SU-DHL-6 (cell line): ENCODE measurements at regions not wholly inside any gene's neighbourhood (a gene's known extent, or its start where the extent isn't known, plus 50 kb on each side); places are given as distances from the start of the nearest gene placed in this dataset.

ENCODE experiments used
- H2AFZ ChIP-seq: fragments of 200-600 bp; sonication (generic); 2 replicates; pipeline ENCODE4 v1.6.1; 2014; ENCODE audit warnings: low read depth, mild to moderate bottlenecking, moderate library complexity, mixed read lengths, antibody characterized with exemption, low read length; ENCODE audit not compliant: severe bottlenecking
- H3F3A ChIP-seq: fragments of 200-600 bp; shearing (Covaris generic); 2 replicates; pipeline ENCODE4 v1.6.0; 2016; ENCODE audit warnings: antibody characterized with exemption, mild to moderate bottlenecking; ENCODE audit not compliant: insufficient read depth
- H3K27ac ChIP-seq: fragments of 200-600 bp; sonication (generic); 2 replicates; pipeline ENCODE4 v1.5.1; 2016; ENCODE audit warnings: low read depth, mild to moderate bottlenecking, low read length, moderate library complexity, mixed read lengths
- H3K27me3 ChIP-seq: fragments of 200-600 bp; sonication (generic), shearing (Covaris generic); 2 replicates; pipeline ENCODE4 v1.6.0; 2014; ENCODE audit warnings: mild to moderate bottlenecking, low read length
- H3K36me3 ChIP-seq: fragments of 200-600 bp; sonication (generic); 2 replicates; pipeline ENCODE4 v1.6.1; 2014; ENCODE audit warnings: mild to moderate bottlenecking, low read length, mixed read lengths
- H3K4me2 ChIP-seq: fragments of 300-600, 200-600 bp; shearing (Covaris generic), sonication (generic); 2 replicates; pipeline ENCODE4 v1.6.0; 2014; ENCODE audit warnings: low read length, low read depth, mild to moderate bottlenecking; ENCODE audit not compliant: poor library complexity, severe bottlenecking
- H3K4me3 ChIP-seq: fragments of 200-600 bp; sonication (generic); 2 replicates; pipeline ENCODE4 v1.5.1; 2014; ENCODE audit warnings: antibody characterized with exemption, low read length, mild to moderate bottlenecking, mixed read lengths; ENCODE audit not compliant: insufficient read depth, poor library complexity, severe bottlenecking
- H3K79me2 ChIP-seq: fragments of 200-600 bp; sonication (generic); 2 replicates; pipeline ENCODE4 v1.6.1; 2014; ENCODE audit warnings: mild to moderate bottlenecking, low read length, moderate library complexity; ENCODE audit not compliant: insufficient read depth
- H3K9ac ChIP-seq: fragments of 200-600 bp; sonication (generic); 2 replicates; pipeline ENCODE4 v1.7.0; 2014; ENCODE audit warnings: mild to moderate bottlenecking, low read length
- H3K9me2 ChIP-seq: fragments of 200-600 bp; sonication (generic); replicated peaks from 2 replicates; pipeline ENCODE4 v1.6.1; 2014; ENCODE audit warnings: low read length; ENCODE audit not compliant: insufficient read depth
- H3K9me3 ChIP-seq: fragments of 200-600 bp; sonication (generic); 2 replicates; pipeline ENCODE4 v1.6.1; 2014; ENCODE audit warnings: low read length, mixed read lengths; ENCODE audit not compliant: insufficient read depth
- H4K20me1 ChIP-seq: fragments of 200-600 bp; sonication (generic); 2 replicates; pipeline ENCODE4 v1.6.1; 2014; ENCODE audit warnings: low read depth, mild to moderate bottlenecking, antibody characterized with exemption, low read length, moderate library complexity, mixed read lengths
- EZH2phosphoT487 ChIP-seq: fragments of 200-600 bp; sonication (generic), shearing (Covaris generic); conservative IDR thresholded peaks from 2 replicates; pipeline ENCODE4 v1.6.1; 2018; ENCODE audit warnings: mild to moderate bottlenecking, antibody characterized with exemption, low read length, moderate library complexity, mixed read lengths
- TF ChIP-seq, protein P1 (sequence below): fragments of 200-600 bp; sonication (generic); IDR thresholded peaks from one replicate; pipeline ENCODE4 v1.5.1; 2017; ENCODE audit warnings: antibody characterized with exemption, mild to moderate bottlenecking, low read length, moderate library complexity; ENCODE audit not compliant: insufficient read depth, poor library complexity, severe bottlenecking

DNA sequence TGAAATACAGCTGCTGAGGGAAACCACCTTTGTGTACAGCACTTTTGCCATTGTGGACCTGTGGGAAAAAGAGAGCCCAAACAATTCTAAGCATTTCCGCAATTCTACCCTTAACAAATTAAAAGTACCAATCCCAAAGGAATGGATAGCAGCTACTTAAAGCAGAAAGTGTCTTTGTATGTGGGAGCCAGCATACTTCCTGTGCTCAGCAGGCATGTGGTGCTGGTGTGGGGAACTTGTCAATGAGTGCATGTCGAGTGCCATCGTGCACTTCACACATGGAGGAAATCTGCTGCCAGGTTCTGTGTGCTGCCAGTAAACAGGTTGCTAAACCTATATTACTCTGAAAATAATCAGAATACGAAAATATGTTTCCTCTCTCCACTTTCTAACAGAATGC, 399.0 kb downstream of the LRRC70 start:
- no peaks in the 10 kb centered on the region for H3K79me2 ChIP-seq
- H3K27ac ChIP-seq, result no peak overlapping the region
- H4K20me1 ChIP-seq, result no peaks in the 10 kb centered on the region
- H3F3A ChIP-seq, result no peaks in the 10 kb centered on the region
- H3K4me2 ChIP-seq, result no peak overlapping the region
- no peak for TF ChIP-seq EZH2phosphoT487
- TF ChIP-seq, protein P1, sequence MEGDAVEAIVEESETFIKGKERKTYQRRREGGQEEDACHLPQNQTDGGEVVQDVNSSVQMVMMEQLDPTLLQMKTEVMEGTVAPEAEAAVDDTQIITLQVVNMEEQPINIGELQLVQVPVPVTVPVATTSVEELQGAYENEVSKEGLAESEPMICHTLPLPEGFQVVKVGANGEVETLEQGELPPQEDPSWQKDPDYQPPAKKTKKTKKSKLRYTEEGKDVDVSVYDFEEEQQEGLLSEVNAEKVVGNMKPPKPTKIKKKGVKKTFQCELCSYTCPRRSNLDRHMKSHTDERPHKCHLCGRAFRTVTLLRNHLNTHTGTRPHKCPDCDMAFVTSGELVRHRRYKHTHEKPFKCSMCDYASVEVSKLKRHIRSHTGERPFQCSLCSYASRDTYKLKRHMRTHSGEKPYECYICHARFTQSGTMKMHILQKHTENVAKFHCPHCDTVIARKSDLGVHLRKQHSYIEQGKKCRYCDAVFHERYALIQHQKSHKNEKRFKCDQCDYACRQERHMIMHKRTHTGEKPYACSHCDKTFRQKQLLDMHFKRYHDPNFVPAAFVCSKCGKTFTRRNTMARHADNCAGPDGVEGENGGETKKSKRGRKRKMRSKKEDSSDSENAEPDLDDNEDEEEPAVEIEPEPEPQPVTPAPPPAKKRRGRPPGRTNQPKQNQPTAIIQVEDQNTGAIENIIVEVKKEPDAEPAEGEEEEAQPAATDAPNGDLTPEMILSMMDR, result no peak
- no peaks in the 10 kb centered on the region for H3K36me3 ChIP-seq
- H3K9ac ChIP-seq, result no peak overlapping the region
- H2AFZ ChIP-seq, result no peak overlapping the region
- no peak overlapping the region for H3K4me3 ChIP-seq
- H3K9me3 ChIP-seq, result no peaks in the 10 kb centered on the region
- H3K27me3 ChIP-seq, result no peaks in the 10 kb centered on the region
- H3K9me2 ChIP-seq, result no peaks in the 10 kb centered on the region

DNA sequence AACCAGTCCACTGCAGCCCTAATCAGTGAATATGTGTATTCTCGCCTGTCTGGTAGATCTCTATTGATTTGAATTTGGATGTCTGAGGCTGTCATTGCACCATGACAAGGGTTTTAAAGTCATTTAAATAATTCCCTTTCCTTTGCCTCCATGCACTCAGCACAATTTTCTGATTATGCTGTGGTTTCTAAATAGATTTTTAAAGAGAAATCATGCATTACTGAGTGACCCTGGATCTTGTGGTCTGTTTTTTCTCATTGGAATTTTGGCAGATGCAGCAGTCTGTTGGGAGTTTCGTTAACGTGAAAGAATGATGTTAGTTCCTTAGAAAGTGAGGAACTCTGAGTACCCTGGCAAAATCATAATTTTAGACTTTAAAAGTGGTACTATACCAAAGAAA, 396.0 kb downstream of the LRRC70 start:
- H3K79me2 ChIP-seq, result no peaks in the 10 kb centered on the region
- H3K9ac ChIP-seq, result no peak overlapping the region
- TF ChIP-seq, protein P1, result no peak
- no peak for TF ChIP-seq EZH2phosphoT487
- no peaks in the 10 kb centered on the region for H3K9me3 ChIP-seq
- no peak overlapping the region for H2AFZ ChIP-seq
- H3K27ac ChIP-seq, result no peak overlapping the region
- no peaks in the 10 kb centered on the region for H4K20me1 ChIP-seq
- H3K4me3 ChIP-seq, result no peak overlapping the region
- no peaks in the 10 kb centered on the region for H3F3A ChIP-seq
- no peaks in the 10 kb centered on the region for H3K27me3 ChIP-seq
- H3K36me3 ChIP-seq, result no peaks in the 10 kb centered on the region
- no peaks in the 10 kb centered on the region for H3K9me2 ChIP-seq
- no peak overlapping the region for H3K4me2 ChIP-seq

DNA sequence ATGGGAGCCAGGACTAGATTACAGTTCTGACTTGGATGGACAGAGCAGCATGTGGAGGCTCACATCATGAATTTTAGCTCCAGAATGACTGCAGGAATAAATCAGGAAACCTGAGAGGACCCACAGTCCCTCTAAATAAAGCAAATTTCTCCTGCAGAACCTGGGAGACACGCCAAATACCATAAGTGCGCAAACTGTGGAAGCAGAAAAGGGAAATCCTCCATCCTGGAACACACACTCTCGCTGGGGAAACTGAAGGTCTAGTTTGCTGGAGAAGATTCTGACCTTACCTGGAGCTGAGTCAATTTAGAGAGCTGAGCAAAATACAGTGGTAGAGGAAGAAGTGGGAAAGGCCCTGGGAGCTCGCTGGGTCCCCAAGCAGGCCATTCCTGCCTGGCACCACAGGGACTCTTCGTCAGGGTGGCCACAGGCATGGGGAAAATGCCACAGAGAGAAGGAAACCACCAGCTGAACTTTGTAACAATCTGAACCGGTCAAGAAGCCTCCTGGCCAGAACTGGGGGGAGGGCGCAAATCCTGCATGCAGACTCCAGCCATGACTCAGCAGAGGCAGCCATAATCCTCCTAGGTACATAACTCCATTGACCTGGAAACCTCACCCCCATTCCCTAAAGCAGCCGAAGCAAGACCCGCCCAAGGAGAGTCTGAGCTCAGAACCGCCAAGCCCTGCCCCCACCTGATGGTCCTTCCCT, 390.9 kb downstream of the LRRC70 start:
- Histone ChIP-seq H3K9me3 (peaks cover 11% of the 10 kb centered on the region; the same call in 1 of the 2 replicates), H2AFZ (no peak overlapping the region), H3K9me2 (no peaks in the 10 kb centered on the region), H4K20me1 (no peaks in the 10 kb centered on the region), H3K79me2 (no peaks in the 10 kb centered on the region), H3K4me3 (no peak overlapping the region), H3K27ac (no peak overlapping the region), H3K4me2 (no peak overlapping the region), H3K9ac (no peak overlapping the region), H3F3A (no peaks in the 10 kb centered on the region), H3K36me3 (no peaks in the 10 kb centered on the region), H3K27me3 (no peaks in the 10 kb centered on the region)
- no peak for TF ChIP-seq EZH2phosphoT487
- TF ChIP-seq, protein P1, result no peak
